GM12878 (cell line): ENCODE measurements at regions not wholly inside any gene's neighbourhood (a gene's known extent, or its start where the extent isn't known, plus 50 kb on each side); places are given as distances from the start of the nearest gene placed in this dataset.

Source experiments
- ATAC-seq: fragments of 200-7000 bp; cut with Tn5 transposase; 3 replicates; pipeline ENCODE4 v1.9.1; 2020; ENCODE audit warnings: mild to moderate bottlenecking, moderate library complexity
- BruUV-seq: library from RNA; stranded (reverse); fragments of 400-500 nt; replicated peaks from 2 replicates; lab custom pipeline; 2021; lab: Mats Ljungman, UMichigan
- CTCF ChIA-PET: fragments of 300-600 bp; sonication (Branson Sonifier 250); formaldehyde crosslinking; extraction: SDS; loops from one replicate; lab custom pipeline; 2021; ENCODE audit warnings: inconsistent platforms; lab: Yijun Ruan, JAX
- POLR2A ChIA-PET: fragments of 350-600 bp; formaldehyde crosslinking; extraction: SDS; loops from one replicate; lab custom pipeline; 2021; ENCODE audit warnings: inconsistent platforms; lab: Charles Lee
- RAD21 ChIA-PET: fragments of 300-600 bp; sonication (Branson Sonifier 250); formaldehyde crosslinking; loops from one replicate; lab custom pipeline; 2023; ENCODE audit warnings: antibody characterized with exemption; ENCODE audit not compliant: unreplicated experiment; lab: Charles Lee
- SMC1A ChIA-PET: fragments of 300-600 bp; sonication (Branson Sonifier 250); formaldehyde crosslinking; loops from one replicate; lab custom pipeline; 2023; ENCODE audit not compliant: unreplicated experiment, uncharacterized antibody; lab: Charles Lee
- DNase-seq: peaks from one replicate; pipeline ENCODE4 v3.0.0-alpha.2; 2011; ENCODE audit warnings: low read depth, low spot score
- FAIRE-seq: peaks from 3 replicates; lab custom pipeline; 2011; peaks lifted over from hg19 to GRCh38; lab: Jason Lieb, UNC
- H2AFZ ChIP-seq: 2 replicates; pipeline ENCODE4 v1.6.0; 2011; ENCODE audit warnings: low read depth, low read length, control low read depth; ENCODE audit not compliant: control insufficient read depth
- H3K27ac ChIP-seq: 2 replicates; pipeline ENCODE4 v1.5.1; 2011; ENCODE audit warnings: control low read depth; ENCODE audit not compliant: control insufficient read depth, insufficient read depth
- H3K27me3 ChIP-seq, 2 experiments: replicated peaks in 1 of 2; 2 replicates each; pipeline versions ENCODE4 v1.6.0 to v1.6.1; 2011; ENCODE audit warnings: low read length in 1 of 2; ENCODE audit not compliant: control insufficient read depth in 2 of 2, insufficient read depth in 2 of 2
- H3K36me3 ChIP-seq, 2 experiments: 2 replicates each; pipeline ENCODE4 v1.5.1; 2011; ENCODE audit warnings: low read length in 1 of 2; ENCODE audit not compliant: control insufficient read depth in 2 of 2, insufficient read depth in 2 of 2
- H3K4me1 ChIP-seq: 2 replicates; pipeline ENCODE4 v1.6.1; 2011; ENCODE audit warnings: mild to moderate bottlenecking, low read length, moderate library complexity, mixed read lengths; ENCODE audit not compliant: control insufficient read depth, insufficient read depth
- H3K4me2 ChIP-seq: 2 replicates; pipeline ENCODE4 v1.6.0; 2011; ENCODE audit warnings: control low read depth; ENCODE audit not compliant: control insufficient read depth, insufficient read depth
- H3K4me3 ChIP-seq: fragments of 200-600 bp; sonication (generic); 2 replicates; pipeline ENCODE4 v1.5.1; 2016
- H3K79me2 ChIP-seq: 2 replicates; pipeline ENCODE4 v1.6.0; 2011; ENCODE audit warnings: low read length; ENCODE audit not compliant: control insufficient read depth, insufficient read depth
- H3K9ac ChIP-seq: 2 replicates; pipeline ENCODE4 v1.8.0; 2011; ENCODE audit warnings: low read length, control low read depth, mixed read lengths; ENCODE audit not compliant: control insufficient read depth, insufficient read depth
- H3K9me3 ChIP-seq: replicated peaks from 3 replicates; pipeline ENCODE4 v1.5.1; 2011; ENCODE audit warnings: mild to moderate bottlenecking, low read length; ENCODE audit not compliant: control insufficient read depth, insufficient read depth
- H4K20me1 ChIP-seq: 2 replicates; pipeline ENCODE4 v1.6.0; 2011; ENCODE audit not compliant: control insufficient read depth, insufficient read depth
- E2F8 ChIP-seq: fragments of 450-650 bp; IDR thresholded peaks from 2 replicates; pipeline ENCODE4 v1.6.1; 2018; ENCODE audit warnings: mild to moderate bottlenecking, low read depth, moderate library complexity; ENCODE audit not compliant: partially characterized antibody
- EGR1 ChIP-seq, 2 experiments: IDR thresholded peaks; 1 replicate in 1 of 2; 2 replicates in 1 of 2; pipeline ENCODE4 v1.6.1; 2011 to 2012; ENCODE audit warnings: low read depth in 2 of 2, low read length in 2 of 2, borderline replicate concordance in 1 of 2, mild to moderate bottlenecking in 1 of 2, moderate library complexity in 1 of 2
- GATAD2B ChIP-seq: fragments of 450-650 bp; conservative IDR thresholded peaks from 2 replicates; pipeline ENCODE4 v1.6.1; 2017; ENCODE audit warnings: low read depth, mild to moderate bottlenecking, moderate library complexity
- MXI1 ChIP-seq: fragments of 150-350 bp; IDR thresholded peaks from 2 replicates; pipeline ENCODE4 v1.6.1; 2011; ENCODE audit warnings: low read depth, mild to moderate bottlenecking, inconsistent platforms, low read length, improper control_type of control experiment
- PAX8 ChIP-seq: fragments of 450-650 bp; IDR thresholded peaks from 2 replicates; pipeline ENCODE4 v1.6.1; 2017; ENCODE audit warnings: mild to moderate bottlenecking, moderate library complexity
- STAT3 ChIP-seq: IDR thresholded peaks from 2 replicates; pipeline ENCODE4 v1.6.1; 2011; ENCODE audit warnings: low read depth, low read length, improper control_type of control experiment
- in situ Hi-C: fragments of 300-500 bp; cut with MboI; formaldehyde crosslinking; loops from 9 replicates; pipeline ENCODE4 v1.14.3; 2018; ENCODE audit warnings: mixed read lengths
- intact Hi-C: fragments of 100-400 bp; cut with micrococcal nuclease; formaldehyde crosslinking; loops from one replicate; pipeline ENCODE4 v1.14.2; 2022; ENCODE audit not compliant: unreplicated experiment
- TF ChIP-seq, protein P1 (sequence below): fragments of 450-650 bp; formaldehyde crosslinking; IDR thresholded peaks from 2 replicates; pipeline ENCODE4 v1.4.0; 2020; ENCODE audit warnings: mild to moderate bottlenecking, moderate library complexity

GRCh38 chr4:31651541-31651940, 931.4 kb downstream of the PCDH7 start (continued):
- TF ChIP-seq MXI1 (no peak), E2F8 (no peak), STAT3 (no peak), EGR1 (IDR thresholded peaks at IDR 0.05; ENCODE audit: borderline replicate concordance in 1 of 2, low read depth in 2 of 2, low read length in 2 of 2) (no peak), PAX8 (no peak)
- TF ChIP-seq, protein P1, sequence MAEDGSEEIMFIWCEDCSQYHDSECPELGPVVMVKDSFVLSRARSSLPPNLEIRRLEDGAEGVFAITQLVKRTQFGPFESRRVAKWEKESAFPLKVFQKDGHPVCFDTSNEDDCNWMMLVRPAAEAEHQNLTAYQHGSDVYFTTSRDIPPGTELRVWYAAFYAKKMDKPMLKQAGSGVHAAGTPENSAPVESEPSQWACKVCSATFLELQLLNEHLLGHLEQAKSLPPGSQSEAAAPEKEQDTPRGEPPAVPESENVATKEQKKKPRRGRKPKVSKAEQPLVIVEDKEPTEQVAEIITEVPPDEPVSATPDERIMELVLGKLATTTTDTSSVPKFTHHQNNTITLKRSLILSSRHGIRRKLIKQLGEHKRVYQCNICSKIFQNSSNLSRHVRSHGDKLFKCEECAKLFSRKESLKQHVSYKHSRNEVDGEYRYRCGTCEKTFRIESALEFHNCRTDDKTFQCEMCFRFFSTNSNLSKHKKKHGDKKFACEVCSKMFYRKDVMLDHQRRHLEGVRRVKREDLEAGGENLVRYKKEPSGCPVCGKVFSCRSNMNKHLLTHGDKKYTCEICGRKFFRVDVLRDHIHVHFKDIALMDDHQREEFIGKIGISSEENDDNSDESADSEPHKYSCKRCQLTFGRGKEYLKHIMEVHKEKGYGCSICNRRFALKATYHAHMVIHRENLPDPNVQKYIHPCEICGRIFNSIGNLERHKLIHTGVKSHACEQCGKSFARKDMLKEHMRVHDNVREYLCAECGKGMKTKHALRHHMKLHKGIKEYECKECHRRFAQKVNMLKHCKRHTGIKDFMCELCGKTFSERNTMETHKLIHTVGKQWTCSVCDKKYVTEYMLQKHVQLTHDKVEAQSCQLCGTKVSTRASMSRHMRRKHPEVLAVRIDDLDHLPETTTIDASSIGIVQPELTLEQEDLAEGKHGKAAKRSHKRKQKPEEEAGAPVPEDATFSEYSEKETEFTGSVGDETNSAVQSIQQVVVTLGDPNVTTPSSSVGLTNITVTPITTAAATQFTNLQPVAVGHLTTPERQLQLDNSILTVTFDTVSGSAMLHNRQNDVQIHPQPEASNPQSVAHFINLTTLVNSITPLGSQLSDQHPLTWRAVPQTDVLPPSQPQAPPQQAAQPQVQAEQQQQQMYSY (CRISPR knock-in tag) = no peak

GRCh38 chr4:31655328-31655727, 935.2 kb downstream of the PCDH7 start:
- FAIRE-seq = no peak

More at GRCh38 chr4:31655328-31655727, 935.2 kb downstream of the PCDH7 start:
- POLR2A ChIA-PET = no interaction called here
- H3K4me2 ChIP-seq = no peak overlapping the region
- no peak overlapping the region for H3K9ac ChIP-seq
- H3K36me3 ChIP-seq = no peaks in the 10 kb centered on the region
- ATAC-seq = no peak
- BruUV-seq = no TSS peak
- SMC1A ChIA-PET = no interaction called here
- RAD21 ChIA-PET = no interaction called here
- intact Hi-C loops (no loop called here), in situ Hi-C loops (loop anchor here (25.0 kb wide), 1 partner anchor 943 kb away; the partner anchor contains the start of gene PCDH7)
- TF ChIP-seq GATAD2B = no peak
- H3K4me1 ChIP-seq = no peaks in the 10 kb centered on the region
- no peaks in the 10 kb centered on the region for H3K27me3 ChIP-seq
- no peak overlapping the region for H3K27ac ChIP-seq
- H3K4me3 ChIP-seq = no peak overlapping the region
- CTCF ChIA-PET = interaction anchor here (1.0 kb wide), 1 partner anchor 32 kb away, joined by 3 read pairs; no protein-coding TSS in a partner anchor
- H3K9me3 ChIP-seq = no peaks in the 10 kb centered on the region
- no peaks in the 10 kb centered on the region for H4K20me1 ChIP-seq
- H3K79me2 ChIP-seq = no peaks in the 10 kb centered on the region
- H2AFZ ChIP-seq = no peak overlapping the region
- no peak for DNase-seq
